ENCODE measurements at regions not wholly inside any gene's neighbourhood (a gene's known extent, or its start where the extent isn't known, plus 50 kb on each side); places are given as distances from the start of the nearest gene placed in this dataset.

DNA sequence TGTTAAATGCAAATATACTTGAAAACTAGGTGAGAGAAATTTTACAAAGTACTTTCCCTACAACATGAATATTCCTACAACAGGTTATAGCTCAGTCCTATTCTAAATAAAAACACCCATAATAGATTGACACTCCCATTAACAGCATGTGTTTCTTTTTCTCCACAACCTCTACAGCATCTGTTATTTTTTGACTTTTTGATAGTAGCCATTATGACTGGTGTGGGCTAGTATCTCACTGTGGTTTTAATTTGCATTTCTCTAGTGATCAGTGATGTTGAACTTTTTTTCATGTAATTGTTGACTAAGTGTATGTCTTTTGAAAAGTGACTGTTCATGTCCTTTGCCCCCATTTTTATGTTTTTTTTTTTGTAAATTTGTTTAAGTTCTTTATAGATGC lies 1506.1 kb upstream of the CDH9 start:
- DNase-seq (ENCODE audit: missing footprints) = no peak
- intact Hi-C loops (cut with DNase I) = no loop called here
- no peak for ATAC-seq

- intact Hi-C loops (cut with DNase I) = no loop called here
- DNase-seq (ENCODE audit: missing footprints) (no peak), ATAC-seq (no peak)
Observed at GRCh38 chr5:28543473-28544098, 1505.2 kb upstream of the CDH9 start.

- intact Hi-C loops (cut with DNase I) = no loop called here
- ATAC-seq (no peak), DNase-seq (ENCODE audit: missing footprints) (no peak)
Observed at GRCh38 chr5:28542987-28543386, 1504.6 kb upstream of the CDH9 start.

- no peak for DNase-seq (ENCODE audit: missing footprints)
- intact Hi-C loops (cut with DNase I) = no loop called here
- no peak for ATAC-seq
Observed at GRCh38 chr5:28523888-28524635, 1485.7 kb upstream of the CDH9 start.

- ATAC-seq = no peak
- DNase-seq (ENCODE audit: missing footprints) = no peak
- intact Hi-C loops (cut with DNase I) = no loop called here
Observed at GRCh38 chr5:28523416-28523815, 1485.0 kb upstream of the CDH9 start.

- ATAC-seq (no peak), DNase-seq (ENCODE audit: missing footprints) (no peak)
- intact Hi-C loops (cut with DNase I) = no loop called here
Observed at GRCh38 chr5:28517691-28518090, 1479.3 kb upstream of the CDH9 start.

- ATAC-seq (no peak), DNase-seq (ENCODE audit: missing footprints) (no peak)
- intact Hi-C loops (cut with DNase I) = no loop called here
Observed at GRCh38 chr5:28516722-28517121, 1478.3 kb upstream of the CDH9 start.

DNA sequence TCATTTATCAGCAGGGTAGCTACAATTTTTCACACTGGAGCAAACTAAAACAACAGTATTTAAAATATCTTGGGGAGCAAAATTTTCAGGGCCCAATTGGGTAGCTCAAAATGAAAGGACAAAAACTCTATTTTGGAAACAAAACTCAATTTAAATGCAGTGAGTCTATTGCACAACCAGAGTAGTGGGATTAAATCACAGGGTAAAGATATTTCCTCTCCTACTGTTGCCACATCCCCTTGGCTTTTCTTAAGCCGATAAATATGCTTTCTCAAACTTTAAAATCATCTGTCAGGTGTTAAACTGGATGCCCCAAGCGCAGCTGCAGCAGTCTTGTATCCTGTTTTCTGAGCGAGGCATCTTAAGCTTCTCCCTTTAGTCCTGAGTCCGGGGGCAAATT lies 1474.3 kb upstream of the CDH9 start:
- ATAC-seq (no peak), DNase-seq (ENCODE audit: missing footprints) (no peak)
- intact Hi-C loops (cut with DNase I) = no loop called here

DNA sequence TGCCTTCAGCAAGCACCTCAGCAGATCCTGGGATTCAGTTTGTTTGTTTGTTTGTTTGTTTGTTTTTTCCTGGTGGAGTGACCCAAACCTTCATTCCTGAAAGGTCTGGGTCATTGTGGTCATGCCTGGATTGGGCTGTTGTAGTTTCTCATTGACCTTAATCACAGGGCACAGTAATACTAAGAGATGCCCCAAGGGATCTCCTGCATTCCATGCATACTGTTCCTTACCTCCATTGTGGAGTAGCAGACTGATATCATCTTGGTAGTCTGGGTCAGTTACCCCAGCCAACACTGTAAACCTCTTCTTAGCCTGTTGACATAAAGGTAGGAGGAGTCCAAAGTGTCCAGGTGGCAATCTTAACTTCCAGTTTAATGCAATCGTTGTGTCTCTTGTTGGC lies 1466.7 kb upstream of the CDH9 start:
- intact Hi-C loops (cut with DNase I) = no loop called here
- no peak for ATAC-seq
- no peak for DNase-seq (ENCODE audit: missing footprints)

- DNase-seq (ENCODE audit: missing footprints) (no peak), ATAC-seq (no peak)
- intact Hi-C loops (cut with DNase I) = no loop called here
Observed at GRCh38 chr5:28500511-28500910, 1462.1 kb upstream of the CDH9 start.

- ATAC-seq (no peak), DNase-seq (ENCODE audit: missing footprints) (no peak)
- intact Hi-C loops (cut with DNase I) = no loop called here
Observed at GRCh38 chr5:28499766-28500290, 1461.4 kb upstream of the CDH9 start.

DNA sequence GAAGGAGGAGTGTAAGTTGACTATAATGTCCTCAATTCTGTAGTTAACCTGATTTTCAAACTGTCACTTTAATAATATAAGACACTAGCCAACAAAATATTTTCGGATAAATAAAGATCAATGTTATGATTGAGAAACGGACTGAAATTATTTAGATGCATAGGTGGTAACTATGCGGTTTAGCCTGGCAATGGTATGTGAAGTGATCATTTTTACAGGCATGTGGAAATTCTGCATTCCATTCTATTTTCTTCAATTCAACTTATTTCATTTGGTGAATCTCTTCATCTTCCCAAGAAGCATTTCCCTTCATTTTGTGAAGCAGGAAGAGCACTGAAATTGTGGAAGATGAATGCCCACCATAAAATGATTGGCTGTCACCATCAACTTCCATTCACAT lies 1457.5 kb upstream of the CDH9 start:
- DNase-seq (ENCODE audit: missing footprints) = no peak
- intact Hi-C loops (cut with DNase I) = no loop called here
- no peak for ATAC-seq

DNA sequence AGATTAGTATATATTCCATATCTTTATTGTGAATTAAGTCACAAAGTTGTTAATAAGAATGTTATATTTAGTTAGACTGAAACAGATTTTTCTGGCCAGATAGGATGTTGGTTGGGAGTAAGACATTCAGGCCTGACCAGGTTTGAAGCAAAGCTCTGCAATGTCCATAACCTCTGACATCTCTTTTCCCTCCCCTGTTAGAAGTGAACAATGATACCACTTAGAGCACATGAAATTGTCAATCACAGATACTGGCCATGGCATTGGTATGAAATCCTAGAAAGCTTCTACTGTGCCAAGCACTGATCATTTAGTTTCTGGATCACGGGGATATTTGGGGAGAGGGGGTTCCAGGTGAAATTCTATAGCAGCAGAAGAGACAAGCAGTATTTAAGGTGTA lies 1455.1 kb upstream of the CDH9 start:
- DNase-seq (ENCODE audit: missing footprints) (no peak), ATAC-seq (no peak)
- intact Hi-C loops (cut with DNase I) = no loop called here

DNA sequence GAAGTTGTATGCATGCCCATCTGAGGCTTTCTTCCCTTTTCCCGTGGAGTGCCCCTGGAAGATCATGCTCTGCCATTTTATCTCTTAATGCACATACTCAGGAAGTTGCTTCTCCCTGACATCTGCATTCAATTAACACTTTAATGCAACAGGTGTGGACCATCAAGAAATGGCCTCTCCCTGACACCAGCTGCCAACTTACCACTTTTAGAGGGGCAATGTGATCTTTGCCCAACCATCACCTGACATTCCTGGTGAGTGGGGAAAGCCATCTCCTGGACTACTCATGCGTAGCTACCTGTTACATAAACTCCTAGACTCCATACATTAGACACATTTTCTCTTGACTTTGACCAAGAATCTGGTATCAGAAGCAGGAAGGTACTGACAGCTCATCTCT lies 1450.4 kb upstream of the CDH9 start:
- DNase-seq (ENCODE audit: missing footprints) = no peak
- no peak for ATAC-seq
- intact Hi-C loops (cut with DNase I) = no loop called here

DNA sequence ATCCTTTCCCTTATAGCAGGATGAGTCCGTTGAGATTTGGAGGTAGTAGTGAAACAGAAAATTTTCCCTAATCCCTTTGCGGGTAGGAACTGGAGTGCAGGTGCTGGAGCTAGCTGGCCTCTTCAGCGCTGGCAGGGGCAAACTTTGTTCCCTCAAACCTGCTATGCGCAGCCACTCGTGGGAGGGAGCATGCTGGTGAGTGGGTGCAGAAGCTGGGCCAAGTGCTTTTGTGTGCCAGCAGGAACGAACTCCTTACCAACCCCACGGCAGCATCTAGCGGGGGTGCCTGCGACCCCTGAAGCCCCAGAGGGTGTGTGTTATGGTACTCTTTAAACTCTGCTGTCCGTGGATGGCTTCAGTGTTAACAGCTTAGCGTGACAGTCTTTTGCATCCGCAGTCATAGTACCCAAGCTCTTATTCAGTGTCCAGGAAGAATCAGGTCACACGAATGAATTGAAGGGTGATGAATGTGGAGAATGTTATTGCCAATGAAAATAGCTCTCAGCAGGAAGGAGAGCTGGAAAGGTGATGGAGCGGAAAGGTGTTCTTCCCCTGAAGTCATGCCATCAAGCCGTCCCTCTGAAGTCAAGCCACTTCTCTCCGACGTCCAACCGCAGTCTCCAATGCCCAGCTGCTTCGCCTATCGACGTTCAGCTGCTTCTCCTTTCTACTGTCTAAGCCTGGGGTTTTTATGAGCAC lies 1445.1 kb upstream of the CDH9 start:
- no peak for ATAC-seq
- DNase-seq (ENCODE audit: missing footprints) = no peak
- intact Hi-C loops (cut with DNase I) = no loop called here

GRCh38 chr5:28473531-28474107 lies 1435.2 kb upstream of the CDH9 start:
- DNase-seq (ENCODE audit: missing footprints) = no peak
- no peak for ATAC-seq
- intact Hi-C loops (cut with DNase I) = no loop called here

DNA sequence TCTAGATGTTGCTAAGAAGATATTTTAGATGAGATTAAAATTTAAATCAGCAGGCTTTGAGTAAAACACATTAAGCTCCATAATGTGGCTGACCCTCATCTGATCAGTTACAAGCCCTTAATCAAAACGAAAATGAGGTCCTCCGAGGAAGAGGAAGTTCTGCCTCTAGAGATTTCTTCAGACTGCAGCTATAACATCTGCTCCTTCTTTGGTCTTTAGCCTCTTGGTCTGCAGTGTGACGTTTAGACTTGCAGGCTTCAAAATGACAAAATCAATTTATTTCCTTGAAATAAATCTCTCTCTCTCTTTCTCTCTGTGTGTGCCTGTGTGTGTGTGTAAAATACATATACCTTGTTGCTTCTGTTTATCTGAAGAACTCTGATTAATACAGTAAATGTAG lies 1429.8 kb upstream of the CDH9 start:
- ATAC-seq = no peak
- intact Hi-C loops (cut with DNase I) = no loop called here

DNA sequence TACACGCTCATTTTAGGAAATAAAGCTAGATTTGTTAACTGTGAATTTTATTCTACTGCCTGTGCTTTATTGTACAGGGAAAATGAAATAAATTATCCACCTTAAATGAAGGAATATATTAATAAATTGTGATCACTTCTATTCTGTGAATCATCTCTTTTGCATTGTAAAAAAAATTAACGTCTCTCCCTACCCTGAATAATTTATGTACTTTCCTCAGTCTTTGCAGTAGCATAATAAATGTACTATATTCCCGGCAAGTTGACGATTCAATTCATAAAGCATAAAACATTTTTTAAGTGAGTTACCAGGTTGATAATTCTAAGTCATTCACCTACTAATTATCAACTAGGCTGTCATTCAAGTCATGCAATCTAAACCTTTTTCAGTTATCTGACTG lies 1425.3 kb upstream of the CDH9 start:
- ATAC-seq (no peak), DNase-seq (ENCODE audit: missing footprints) (no peak)
- intact Hi-C loops (cut with DNase I) = no loop called here

More for the DNA sequence above, 1429.8 kb upstream of the CDH9 start:
- no peak for DNase-seq (ENCODE audit: missing footprints)

GRCh38 chr5:28451483-28451882 lies 1413.1 kb upstream of the CDH9 start:
- intact Hi-C loops (cut with DNase I) = no loop called here
- ATAC-seq = no peak
- no peak for DNase-seq (ENCODE audit: missing footprints)

DNA sequence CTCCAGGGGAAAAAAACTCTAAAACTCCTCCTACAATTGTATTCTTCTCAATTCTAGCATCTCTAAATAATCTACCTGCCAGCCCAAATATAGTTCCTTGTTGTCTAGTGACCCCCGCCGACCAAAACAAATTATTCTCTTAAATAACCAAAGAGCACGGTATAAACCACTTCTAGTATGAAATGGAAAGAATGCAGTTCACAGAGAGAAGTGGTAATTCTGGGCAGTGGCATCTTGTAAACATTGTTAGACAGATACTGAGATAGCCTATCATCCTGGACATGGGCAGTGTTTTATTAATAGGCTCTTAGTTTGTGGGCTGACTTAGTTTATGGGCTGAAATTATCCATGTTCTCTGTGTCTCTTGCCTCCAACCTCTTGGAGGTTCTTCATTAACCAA lies 1412.6 kb upstream of the CDH9 start:
- intact Hi-C loops (cut with DNase I) = no loop called here
- no peak for ATAC-seq
- DNase-seq (ENCODE audit: missing footprints) = no peak

All from Right ventricle myocardium inferior (tissue), 1 donor.